K562 (cell line): ENCODE measurements at regions not wholly inside any gene's neighbourhood (a gene's known extent, or its start where the extent isn't known, plus 50 kb on each side); places are given as distances from the start of the nearest gene placed in this dataset.

Source experiments
- ATAC-seq: fragments of 200-7000 bp; cut with Tn5 transposase; 3 replicates; pipeline ENCODE4 v1.9.1; 2020; ENCODE audit warnings: moderate library complexity
- BruUV-seq: library from RNA; stranded (reverse); fragments of 400-500 nt; replicated peaks from 2 replicates; lab custom pipeline; 2021; lab: Mats Ljungman, UMichigan
- CTCF ChIA-PET: fragments of 300-600 bp; formaldehyde crosslinking; extraction: SDS; loops from one replicate; lab custom pipeline; 2021; ENCODE audit warnings: low intra/inter-chr PET ratio; lab: Yijun Ruan, JAX
- POLR2A ChIA-PET: fragments of 300-600, 350-650 bp; sonication (Branson Sonifier 250); formaldehyde crosslinking; extraction: SDS; loops from one replicate; lab custom pipeline; 2021; ENCODE audit warnings: antibody characterized with exemption, inconsistent platforms; lab: Yijun Ruan, JAX
- DNase-seq, 4 experiments: peaks; one replicate each; pipeline versions ENCODE4 v3.0.0 to v3.0.0-alpha.2; 2011 to 2018; ENCODE audit warnings: low spot score in 3 of 4, mixed read lengths in 3 of 4; ENCODE audit errors: extremely low read depth in 1 of 4
- FAIRE-seq: peaks from 2 replicates; lab custom pipeline; 2011; peaks lifted over from hg19 to GRCh38; lab: Jason Lieb, UNC
- H2AFZ ChIP-seq: 2 replicates; pipeline ENCODE4 v1.6.0; 2011; ENCODE audit warnings: low read depth, low read length, control low read depth, inconsistent platforms
- H3K27ac ChIP-seq: fragments of 200-600 bp; 3 replicates; pipeline ENCODE4 v1.8.0; 2011; ENCODE audit warnings: low read depth, mild to moderate bottlenecking, control low read depth, inconsistent platforms, low read length, moderate library complexity, mixed read lengths; ENCODE audit errors: extremely low read depth
- H3K27me3 ChIP-seq, 2 experiments: fragments of 300-600 bp in 1 of 2; 2 replicates in 1 of 2; 3 replicates in 1 of 2; pipeline versions ENCODE4 v1.6.0 to v1.8.0; 2011; ENCODE audit warnings: inconsistent platforms in 2 of 2, low read length in 2 of 2, mild to moderate bottlenecking in 1 of 2, mixed read lengths in 1 of 2, moderate library complexity in 1 of 2; ENCODE audit not compliant: control insufficient read depth in 2 of 2, insufficient read depth in 2 of 2
- H3K36me3 ChIP-seq: fragments of 300-600 bp; 3 replicates; pipeline ENCODE4 v1.8.0; 2011; ENCODE audit warnings: mild to moderate bottlenecking, low read length, inconsistent platforms; ENCODE audit not compliant: control insufficient read depth, insufficient read depth
- H3K4me1 ChIP-seq, 2 experiments: fragments of 200-600 bp in 1 of 2; replicated peaks in 1 of 2; 2 replicates in 1 of 2; 3 replicates in 1 of 2; pipeline versions ENCODE4 v1.5.1 to v1.8.0; 2011; ENCODE audit warnings: inconsistent platforms in 2 of 2, low read length in 2 of 2, mild to moderate bottlenecking in 1 of 2, mixed read lengths in 1 of 2, moderate library complexity in 1 of 2; ENCODE audit not compliant: control insufficient read depth in 2 of 2, insufficient read depth in 2 of 2
- H3K4me2 ChIP-seq: 2 replicates; pipeline ENCODE4 v1.6.1; 2011; ENCODE audit warnings: low read length, control low read depth, inconsistent platforms, mixed read lengths; ENCODE audit not compliant: insufficient read depth
- H3K4me3 ChIP-seq: fragments of 200-600 bp; sonication (generic), shearing (Covaris generic); 2 replicates; pipeline ENCODE4 v1.5.1; 2016; ENCODE audit warnings: control low read depth, inconsistent platforms
- H3K79me2 ChIP-seq: fragments of 200-600 bp; 3 replicates; pipeline ENCODE4 v1.8.0; 2011; ENCODE audit warnings: low read length, inconsistent platforms; ENCODE audit not compliant: control insufficient read depth, insufficient read depth
- H3K9ac ChIP-seq, 2 experiments: 2 replicates each; pipeline versions ENCODE4 v1.6.0 to v1.6.1; 2011; ENCODE audit warnings: low read depth in 2 of 2, low read length in 2 of 2, control low read depth in 1 of 2, inconsistent platforms in 1 of 2, mild to moderate bottlenecking in 1 of 2, mixed read lengths in 1 of 2; ENCODE audit not compliant: insufficient read depth in 1 of 2
- H3K9me1 ChIP-seq: one replicate; pipeline ENCODE4 v1.6.0; 2011; ENCODE audit warnings: inconsistent platforms, mild to moderate bottlenecking, low read length, moderate library complexity; ENCODE audit not compliant: control insufficient read depth, insufficient read depth
- H3K9me3 ChIP-seq: replicated peaks from 2 replicates; pipeline ENCODE4 v1.5.1; 2011; ENCODE audit warnings: low read depth, low read length, inconsistent platforms; ENCODE audit not compliant: control insufficient read depth, insufficient read depth
- H4K20me1 ChIP-seq: replicated peaks from 2 replicates; pipeline ENCODE4 v1.6.1; 2011; ENCODE audit warnings: low read length, inconsistent platforms, mixed read lengths; ENCODE audit not compliant: control insufficient read depth, insufficient read depth
- ARID2 ChIP-seq: fragments of 450-650 bp; IDR thresholded peaks from 2 replicates; pipeline ENCODE4 v1.6.1; 2017; ENCODE audit warnings: antibody characterized with exemption, mild to moderate bottlenecking
- BHLHE40 ChIP-seq: IDR thresholded peaks from 2 replicates; pipeline ENCODE4 v1.6.1; 2011; ENCODE audit warnings: low read length, improper control_type of control experiment
- MBD2 ChIP-seq: sonication (generic); IDR thresholded peaks from 2 replicates; pipeline ENCODE4 v1.6.1; 2016; ENCODE audit warnings: low read depth, borderline replicate concordance
- NFE2 ChIP-seq: IDR thresholded peaks from 2 replicates; pipeline ENCODE4 v1.6.1; 2014; ENCODE audit warnings: antibody characterized with exemption, low read depth
- SAFB ChIP-seq: fragments of 200-400 bp; formaldehyde crosslinking; IDR thresholded peaks from 2 replicates; pipeline ENCODE4 v1.6.1; 2017; ENCODE audit warnings: low read depth, low read length, borderline replicate concordance
- SIX5 ChIP-seq, 2 experiments: IDR thresholded peaks; 2 replicates each; pipeline ENCODE4 v1.6.1; 2011; ENCODE audit warnings: low read length in 2 of 2, borderline replicate concordance in 1 of 2, low read depth in 1 of 2, mild to moderate bottlenecking in 1 of 2, moderate library complexity in 1 of 2; ENCODE audit not compliant: insufficient read depth in 1 of 2
- SMC3 ChIP-seq: conservative IDR thresholded peaks from 2 replicates; pipeline ENCODE4 v1.6.1; 2011; ENCODE audit warnings: low read depth, low read length, improper control_type of control experiment; ENCODE audit not compliant: insufficient read depth
- SPI1 ChIP-seq: IDR thresholded peaks from 2 replicates; pipeline ENCODE4 v1.6.1; 2011; ENCODE audit warnings: low read depth, low read length, control low read depth, borderline replicate concordance
- YY1 ChIP-seq, 3 experiments: IDR thresholded peaks; 2 replicates each; pipeline ENCODE4 v1.6.1; 2011; ENCODE audit warnings: low read length in 2 of 3, mild to moderate bottlenecking in 2 of 3, moderate library complexity in 2 of 3, borderline replicate concordance in 1 of 3, control low read depth in 1 of 3, low read depth in 1 of 3; ENCODE audit not compliant: insufficient read depth in 3 of 3, insufficient replicate concordance in 2 of 3, control insufficient read depth in 1 of 3, insufficient read length in 1 of 3; ENCODE audit errors: extremely low read depth in 1 of 3
- ZNF12 ChIP-seq: sonication (generic); formaldehyde crosslinking; IDR thresholded peaks from 2 replicates; pipeline ENCODE4 v1.4.0; 2020; ENCODE audit warnings: mild to moderate bottlenecking, missing genetic modification reagents
- ZNF785 ChIP-seq: fragments of 250-450 bp; sonication (Bioruptor Pico); IDR thresholded peaks from 2 replicates; pipeline ENCODE4 v1.4.0; 2020; ENCODE audit warnings: mild to moderate bottlenecking
- WGBS: fragments of 100-300 bp; shearing (Covaris generic); methylation state at CpG from one replicate; pipeline ENCODE4 v1.1.6; 2016; ENCODE audit warnings: low coverage, mixed read lengths; ENCODE audit not compliant: insufficient coverage; ENCODE audit errors: missing lambda C conversion rate; 5-methylcytosine and 5-hydroxymethylcytosine counted together
- in situ Hi-C: fragments of 300-500 bp; cut with MboI; formaldehyde crosslinking; loops from 4 replicates; pipeline ENCODE4 v1.15.0; 2018; ENCODE audit warnings: inconsistent platforms, mixed read lengths
- intact Hi-C: fragments of 100-400 bp; cut with micrococcal nuclease; formaldehyde crosslinking; loops from 2 replicates; pipeline ENCODE4 v1.14.2; 2022
- TF ChIP-seq, protein P1 (sequence below): sonication (generic); IDR thresholded peaks from 2 replicates; pipeline ENCODE4 v1.6.1; 2016

DNA sequence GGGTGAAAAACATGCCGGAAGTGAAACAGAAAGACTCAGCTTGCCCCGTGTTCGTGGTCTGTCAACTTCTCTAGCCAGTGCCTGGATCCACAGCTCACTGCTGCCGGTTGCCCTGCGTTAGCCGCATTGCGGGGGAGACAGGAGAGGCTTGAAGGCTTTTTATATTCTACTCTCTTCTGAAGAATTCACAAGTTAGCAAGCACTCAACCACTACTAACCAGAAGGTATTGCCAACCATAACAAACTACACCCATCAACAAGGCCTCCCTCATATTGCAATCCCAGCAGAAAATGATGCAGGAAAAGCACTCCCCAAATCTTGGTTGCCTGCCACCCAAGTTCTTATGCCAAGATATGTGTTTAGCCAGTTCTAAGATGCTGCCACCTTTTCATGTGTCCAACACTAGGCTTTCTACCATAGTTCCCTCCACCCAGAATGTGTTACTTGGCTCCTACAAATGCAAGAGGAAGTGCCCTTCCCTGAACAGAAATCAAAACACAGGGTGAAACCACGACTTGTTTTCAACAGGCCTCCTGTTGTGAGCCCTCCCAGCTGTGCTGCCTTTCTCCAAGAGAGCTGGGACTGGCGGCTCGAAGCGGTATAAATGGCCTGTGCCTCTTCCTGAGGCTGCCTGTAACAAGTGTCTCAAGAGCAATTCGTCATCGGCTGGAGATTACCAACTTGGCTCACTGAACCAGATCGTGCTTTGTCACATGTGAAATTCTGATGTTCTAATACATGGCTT, 129.0 kb downstream of the SNX18 start:
- H3K36me3 ChIP-seq, result no peaks in the 10 kb centered on the region
- ATAC-seq, result no peak
- CTCF ChIA-PET, result no interaction called here
- no peak overlapping the region for H3K27ac ChIP-seq
- no peak overlapping the region for H3K4me2 ChIP-seq
- FAIRE-seq, result no peak
- H3K27me3 ChIP-seq, result peaks cover 14 to 24% of the 10 kb centered on the region in 2 experiments
- H3K4me3 ChIP-seq, result no peak overlapping the region
- no peak for DNase-seq
- WGBS, result 2% methylated on average over 14 of the region's 14 CpGs
- H3K9me3 ChIP-seq, result no peaks in the 10 kb centered on the region
- in situ Hi-C loops, result no loop called here
- no peaks in the 10 kb centered on the region for H4K20me1 ChIP-seq
- POLR2A ChIA-PET, result no interaction called here
- H3K79me2 ChIP-seq, result no peaks in the 10 kb centered on the region
- H3K4me1 ChIP-seq, result peaks cover 0 to 6% of the 10 kb centered on the region in 2 experiments; a peak in 3 of 5 replicates
- no peak overlapping the region for H3K9ac ChIP-seq
- no peak overlapping the region for H2AFZ ChIP-seq
- no peaks in the 10 kb centered on the region for H3K9me1 ChIP-seq
- intact Hi-C loops, result no loop called here
- peak; percentile 51; the same call in 1 of the 2 replicates for TF ChIP-seq SPI1
- TF ChIP-seq YY1 (IDR thresholded peaks at IDR 0.05; ENCODE audit: borderline replicate concordance in 1 of 3, control insufficient read depth in 1 of 3, extremely low read depth in 1 of 3, insufficient read depth in 3 of 3, insufficient read length in 1 of 3, insufficient replicate concordance in 2 of 3, low read depth in 1 of 3, low read length in 2 of 3), result no peak
- no peak for TF ChIP-seq BHLHE40
- no TSS peak for BruUV-seq

DNA sequence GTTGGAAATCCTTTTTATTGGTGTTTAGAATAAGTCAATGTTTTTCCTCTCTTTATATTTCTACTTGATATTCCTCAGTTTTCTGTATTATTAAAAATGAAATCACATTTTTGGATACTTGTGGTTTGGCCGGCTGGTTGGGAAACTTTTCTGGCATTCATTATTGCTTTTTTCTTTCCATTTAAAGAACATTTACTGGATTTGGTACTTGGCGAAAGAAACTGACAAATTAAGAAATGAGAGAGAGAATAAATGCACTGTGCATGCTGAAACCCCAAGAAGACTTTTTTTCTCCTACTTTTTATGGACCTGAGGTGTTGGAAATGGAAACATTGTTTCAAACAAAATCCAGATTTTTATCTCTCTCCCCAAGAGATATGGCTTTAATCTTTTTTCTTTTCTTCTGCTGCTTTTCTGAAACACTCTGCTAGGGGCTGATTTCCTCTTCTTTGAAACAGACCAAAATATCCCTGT, 128.4 kb downstream of the SNX18 start:
- CTCF ChIA-PET, result no interaction called here
- Histone ChIP-seq H3K4me2 (no peak overlapping the region), H3K79me2 (no peaks in the 10 kb centered on the region), H3K27ac (no peak overlapping the region), H3K9ac (no peak overlapping the region), H3K9me3 (no peaks in the 10 kb centered on the region), H3K4me1 (peaks cover 0 to 6% of the 10 kb centered on the region in 2 experiments; a peak in 3 of 5 replicates), H2AFZ (no peak overlapping the region), H4K20me1 (no peaks in the 10 kb centered on the region), H3K4me3 (no peak overlapping the region), H3K27me3 (peaks cover 20 to 26% of the 10 kb centered on the region in 2 experiments), H3K9me1 (no peaks in the 10 kb centered on the region), H3K36me3 (no peaks in the 10 kb centered on the region)
- FAIRE-seq, result no peak
- no TSS peak for BruUV-seq
- no peak for DNase-seq
- POLR2A ChIA-PET, result interaction anchor here (0.6 kb wide), 1 partner anchor 1653 kb away, joined by 3 read pairs; no protein-coding TSS in a partner anchor
- 19% methylated on average over 2 of the region's 2 CpGs for WGBS
- TF ChIP-seq NFE2 (no peak), ARID2 (no peak), ZNF785 (CRISPR knock-in tag) (no peak), ZNF12 (no peak), MBD2 (no peak), SMC3 (no peak), SAFB (no peak), SIX5 (IDR thresholded peaks at IDR 0.05; ENCODE audit: borderline replicate concordance in 1 of 2, insufficient read depth in 1 of 2, low read depth in 1 of 2, low read length in 2 of 2) (no peak)
- TF ChIP-seq, protein P1, sequence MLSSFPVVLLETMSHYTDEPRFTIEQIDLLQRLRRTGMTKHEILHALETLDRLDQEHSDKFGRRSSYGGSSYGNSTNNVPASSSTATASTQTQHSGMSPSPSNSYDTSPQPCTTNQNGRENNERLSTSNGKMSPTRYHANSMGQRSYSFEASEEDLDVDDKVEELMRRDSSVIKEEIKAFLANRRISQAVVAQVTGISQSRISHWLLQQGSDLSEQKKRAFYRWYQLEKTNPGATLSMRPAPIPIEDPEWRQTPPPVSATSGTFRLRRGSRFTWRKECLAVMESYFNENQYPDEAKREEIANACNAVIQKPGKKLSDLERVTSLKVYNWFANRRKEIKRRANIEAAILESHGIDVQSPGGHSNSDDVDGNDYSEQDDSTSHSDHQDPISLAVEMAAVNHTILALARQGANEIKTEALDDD, result no peak
- intact Hi-C loops (no loop called here), in situ Hi-C loops (no loop called here)
- no peak for ATAC-seq
